ENCODE measurements at regions not wholly inside any gene's neighbourhood (a gene's known extent, or its start where the extent isn't known, plus 50 kb on each side); places are given as distances from the start of the nearest gene placed in this dataset.

- Mint-ChIP-seq H3K27ac (ENCODE audit: unreplicated experiment) (no peak overlapping the region), H3K27me3 (ENCODE audit: low read depth) (no peaks in the 10 kb centered on the region), H3K4me3 (ENCODE audit: unreplicated experiment) (no peak overlapping the region), H3K9me3 (ENCODE audit: low read depth) (peaks cover 16% of the 10 kb centered on the region), H3K36me3 (ENCODE audit: low read depth) (no peaks in the 10 kb centered on the region), H3K4me1 (ENCODE audit: low read depth) (no peaks in the 10 kb centered on the region)
- DNase-seq (ENCODE audit: low spot score): no peak
- TF ChIP-seq CTCF (IDR thresholded peaks at IDR 0.05): no peak
These were observed 488.9 kb downstream of the SHISA9 start for GRCh38 chr16:13390093-13390985.

GRCh38 chr16:13390986-13391305 is 489.5 kb downstream of the SHISA9 start:
- Mint-ChIP-seq H3K9me3 (ENCODE audit: low read depth) (peaks cover 16% of the 10 kb centered on the region), H3K4me1 (ENCODE audit: low read depth) (no peaks in the 10 kb centered on the region), H3K4me3 (ENCODE audit: unreplicated experiment) (no peak overlapping the region), H3K27me3 (ENCODE audit: low read depth) (no peaks in the 10 kb centered on the region), H3K36me3 (ENCODE audit: low read depth) (no peaks in the 10 kb centered on the region), H3K27ac (ENCODE audit: unreplicated experiment) (no peak overlapping the region)
- no peak for TF ChIP-seq CTCF (IDR thresholded peaks at IDR 0.05)
- DNase-seq (ENCODE audit: low spot score): no peak

DNA sequence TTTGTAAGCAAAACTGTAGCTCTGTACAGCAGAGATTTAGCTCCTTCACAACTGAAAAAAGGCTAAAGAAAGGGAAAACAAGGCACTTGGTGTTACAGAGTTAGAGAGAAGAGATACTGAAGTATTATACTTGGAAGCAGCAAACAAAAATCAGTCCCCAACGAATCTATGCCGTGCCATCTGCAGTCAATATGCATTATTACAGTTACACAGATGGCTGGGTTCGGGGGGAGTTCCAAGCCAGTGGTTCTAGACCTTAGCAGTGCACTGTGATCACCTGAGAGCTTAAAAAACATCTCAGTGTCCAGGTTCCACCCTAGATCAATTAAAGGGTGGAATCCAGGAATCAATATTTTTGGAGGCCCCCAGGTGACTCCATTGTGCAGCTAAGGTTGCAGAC is 489.9 kb downstream of the SHISA9 start:
- no peak for TF ChIP-seq CTCF (IDR thresholded peaks at IDR 0.05)
- no peaks in the 10 kb centered on the region for H3K27me3 Mint-ChIP-seq (ENCODE audit: low read depth)
- H3K36me3 Mint-ChIP-seq (ENCODE audit: low read depth): no peaks in the 10 kb centered on the region
- peaks cover 16% of the 10 kb centered on the region for H3K9me3 Mint-ChIP-seq (ENCODE audit: low read depth)
- no peak overlapping the region for H3K4me3 Mint-ChIP-seq (ENCODE audit: unreplicated experiment)
- no peak for DNase-seq (ENCODE audit: low spot score)
- H3K4me1 Mint-ChIP-seq (ENCODE audit: low read depth): no peaks in the 10 kb centered on the region
- no peak overlapping the region for H3K27ac Mint-ChIP-seq (ENCODE audit: unreplicated experiment)

GRCh38 chr16:13392341-13392740 is 490.9 kb downstream of the SHISA9 start:
- no peaks in the 10 kb centered on the region for H3K36me3 Mint-ChIP-seq (ENCODE audit: low read depth)
- H3K4me1 Mint-ChIP-seq (ENCODE audit: low read depth): no peaks in the 10 kb centered on the region
- peaks cover 15% of the 10 kb centered on the region for H3K9me3 Mint-ChIP-seq (ENCODE audit: low read depth)
- no peak for DNase-seq (ENCODE audit: low spot score)
- H3K4me3 Mint-ChIP-seq (ENCODE audit: unreplicated experiment): no peak overlapping the region
- no peak for TF ChIP-seq CTCF (IDR thresholded peaks at IDR 0.05)
- H3K27ac Mint-ChIP-seq (ENCODE audit: unreplicated experiment): no peak overlapping the region
- H3K27me3 Mint-ChIP-seq (ENCODE audit: low read depth): no peaks in the 10 kb centered on the region

DNA sequence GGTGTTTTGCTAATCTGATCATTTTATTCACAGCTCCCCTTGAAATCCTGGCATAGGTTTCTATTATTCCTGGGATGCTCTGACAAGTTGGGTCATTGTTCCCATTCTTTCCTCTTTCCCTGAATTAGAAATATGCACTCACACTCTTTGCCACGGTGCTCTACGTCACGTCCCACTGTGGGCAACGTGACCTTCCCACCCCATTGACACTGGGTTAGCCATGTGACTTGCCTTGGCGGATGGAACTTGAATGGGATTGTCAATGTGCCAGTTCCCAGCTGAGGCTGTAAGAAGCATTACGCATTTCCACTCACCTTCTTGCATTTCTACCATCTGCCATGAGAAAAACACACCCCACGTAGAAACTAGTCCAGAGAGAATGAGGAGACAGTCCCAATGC is 492.4 kb downstream of the SHISA9 start:
- no peak for DNase-seq (ENCODE audit: low spot score)
- Mint-ChIP-seq H3K9me3 (ENCODE audit: low read depth) (peaks cover 12% of the 10 kb centered on the region), H3K27me3 (ENCODE audit: low read depth) (no peaks in the 10 kb centered on the region), H3K4me3 (ENCODE audit: unreplicated experiment) (no peak overlapping the region), H3K36me3 (ENCODE audit: low read depth) (no peaks in the 10 kb centered on the region), H3K27ac (ENCODE audit: unreplicated experiment) (no peak overlapping the region), H3K4me1 (ENCODE audit: low read depth) (no peaks in the 10 kb centered on the region)
- no peak for TF ChIP-seq CTCF (IDR thresholded peaks at IDR 0.05)
